ENCODE measurements at regions not wholly inside any gene's neighbourhood (a gene's known extent, or its start where the extent isn't known, plus 50 kb on each side); places are given as distances from the start of the nearest gene placed in this dataset.

DNA sequence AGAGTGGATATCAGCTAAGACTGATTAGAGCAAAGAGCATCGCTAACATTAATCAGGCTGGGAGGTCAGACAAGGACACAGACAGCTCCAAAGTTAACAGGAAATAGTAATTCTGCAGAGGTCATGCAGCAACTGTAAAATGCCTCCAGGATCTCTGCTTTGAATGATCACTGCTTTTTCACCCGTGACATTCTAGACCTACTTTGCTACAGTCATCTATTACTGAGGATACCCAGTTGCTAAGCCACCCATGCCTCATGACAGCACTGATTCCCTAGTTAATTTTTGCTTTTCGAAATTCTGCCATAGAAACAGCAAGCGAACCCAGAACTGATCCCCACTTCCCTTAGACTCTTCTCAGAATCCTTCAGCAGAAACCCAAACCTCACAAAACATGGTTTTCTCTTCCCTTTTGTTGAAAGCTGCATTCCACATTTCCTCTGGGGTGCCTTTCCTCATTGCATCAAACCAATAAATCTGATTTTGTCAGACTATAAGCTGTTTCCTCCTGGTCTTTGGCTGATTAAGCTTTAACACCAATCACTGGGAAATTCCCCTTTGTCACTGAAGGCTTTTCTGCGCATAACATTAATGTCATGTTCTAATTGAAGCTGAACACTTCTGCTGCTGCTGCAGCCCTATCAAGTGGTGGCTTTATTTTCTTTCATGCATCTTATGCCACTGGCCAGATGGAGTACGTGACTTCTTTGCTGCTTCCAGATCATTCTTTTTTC is 201.1 kb upstream of the CHD1 start:
- no peak for DNase-seq (ENCODE audit: low read depth)
- no peak overlapping the region for H3K4me3 ChIP-seq (ENCODE audit: control insufficient read depth, low read depth, low read length)

DNA sequence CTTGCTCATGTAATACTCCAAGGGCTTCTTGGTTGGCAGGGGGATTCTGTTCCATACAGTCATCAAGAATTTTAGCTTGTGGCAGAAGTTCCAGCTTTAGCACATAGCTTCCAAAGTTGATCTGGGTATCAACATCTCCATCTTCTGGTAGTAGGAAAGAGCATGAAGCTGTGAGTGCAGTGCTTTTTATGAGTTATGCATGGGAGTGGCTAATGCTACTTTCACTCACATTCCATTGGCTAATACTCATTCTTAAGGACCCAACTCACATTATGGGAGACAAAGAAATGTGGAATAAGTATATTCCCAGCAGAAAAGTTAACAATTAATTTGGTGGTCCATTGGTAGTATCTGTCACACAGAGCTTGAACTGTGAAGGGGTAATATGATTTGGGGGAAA is 194.2 kb upstream of the CHD1 start:
- no peak for DNase-seq (ENCODE audit: low read depth)
- no peak overlapping the region for H3K4me3 ChIP-seq (ENCODE audit: control insufficient read depth, low read depth, low read length)
- TF ChIP-seq, protein P1, sequence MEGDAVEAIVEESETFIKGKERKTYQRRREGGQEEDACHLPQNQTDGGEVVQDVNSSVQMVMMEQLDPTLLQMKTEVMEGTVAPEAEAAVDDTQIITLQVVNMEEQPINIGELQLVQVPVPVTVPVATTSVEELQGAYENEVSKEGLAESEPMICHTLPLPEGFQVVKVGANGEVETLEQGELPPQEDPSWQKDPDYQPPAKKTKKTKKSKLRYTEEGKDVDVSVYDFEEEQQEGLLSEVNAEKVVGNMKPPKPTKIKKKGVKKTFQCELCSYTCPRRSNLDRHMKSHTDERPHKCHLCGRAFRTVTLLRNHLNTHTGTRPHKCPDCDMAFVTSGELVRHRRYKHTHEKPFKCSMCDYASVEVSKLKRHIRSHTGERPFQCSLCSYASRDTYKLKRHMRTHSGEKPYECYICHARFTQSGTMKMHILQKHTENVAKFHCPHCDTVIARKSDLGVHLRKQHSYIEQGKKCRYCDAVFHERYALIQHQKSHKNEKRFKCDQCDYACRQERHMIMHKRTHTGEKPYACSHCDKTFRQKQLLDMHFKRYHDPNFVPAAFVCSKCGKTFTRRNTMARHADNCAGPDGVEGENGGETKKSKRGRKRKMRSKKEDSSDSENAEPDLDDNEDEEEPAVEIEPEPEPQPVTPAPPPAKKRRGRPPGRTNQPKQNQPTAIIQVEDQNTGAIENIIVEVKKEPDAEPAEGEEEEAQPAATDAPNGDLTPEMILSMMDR (IDR thresholded peaks at IDR 0.05; ENCODE audit: control insufficient read depth, insufficient read depth, low read depth, low read length, missing control alignments), result no peak

More for the DNA sequence above, 201.1 kb upstream of the CHD1 start:
- TF ChIP-seq, protein P1 (IDR thresholded peaks at IDR 0.05; ENCODE audit: control insufficient read depth, insufficient read depth, low read depth, low read length, missing control alignments), result no peak

DNA sequence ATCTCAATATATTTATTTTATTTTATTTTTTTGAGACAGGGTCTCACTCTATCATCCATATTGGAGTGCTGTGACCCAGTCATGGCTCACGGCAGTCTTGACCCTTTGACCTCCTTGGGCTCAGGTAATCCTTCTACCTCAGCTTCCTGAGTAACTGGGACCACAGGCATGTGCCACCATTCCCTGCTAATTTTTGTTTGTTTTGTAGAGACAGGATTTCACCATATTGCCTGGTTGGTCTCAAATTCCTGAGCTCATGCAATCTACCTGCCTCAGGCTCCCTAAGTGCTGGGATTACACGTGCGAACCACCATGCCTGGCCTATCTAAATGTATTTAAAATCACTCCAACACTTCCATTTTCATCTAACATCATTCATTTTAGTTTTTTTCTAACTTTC is 190.5 kb upstream of the CHD1 start:
- no peak overlapping the region for H3K4me3 ChIP-seq (ENCODE audit: control insufficient read depth, low read depth, low read length)
- TF ChIP-seq, protein P1 (IDR thresholded peaks at IDR 0.05; ENCODE audit: control insufficient read depth, insufficient read depth, low read depth, low read length, missing control alignments), result no peak
- no peak for DNase-seq (ENCODE audit: low read depth)

DNA sequence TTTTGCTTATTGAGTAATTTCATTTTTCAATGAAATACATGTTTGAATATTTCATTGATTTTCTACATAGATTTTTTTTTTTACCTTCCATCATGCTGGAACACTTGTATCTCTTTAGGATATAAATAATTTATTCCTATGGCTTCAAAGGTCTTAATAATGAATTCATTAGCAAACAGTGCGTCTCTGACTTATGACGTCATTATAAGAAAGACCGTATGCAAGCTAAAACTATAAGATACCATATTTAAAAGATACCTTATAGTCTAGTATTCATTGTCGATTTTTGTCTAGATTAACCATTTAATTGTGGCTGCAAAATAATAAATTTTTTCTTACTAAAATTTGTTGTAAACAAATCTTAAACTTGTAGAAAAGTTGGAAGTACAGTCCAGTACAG is 187.7 kb upstream of the CHD1 start:
- TF ChIP-seq, protein P1 (IDR thresholded peaks at IDR 0.05; ENCODE audit: control insufficient read depth, insufficient read depth, low read depth, low read length, missing control alignments), result no peak
- DNase-seq (ENCODE audit: low read depth), result no peak
- H3K4me3 ChIP-seq (ENCODE audit: control insufficient read depth, low read depth, low read length), result no peak overlapping the region

DNA sequence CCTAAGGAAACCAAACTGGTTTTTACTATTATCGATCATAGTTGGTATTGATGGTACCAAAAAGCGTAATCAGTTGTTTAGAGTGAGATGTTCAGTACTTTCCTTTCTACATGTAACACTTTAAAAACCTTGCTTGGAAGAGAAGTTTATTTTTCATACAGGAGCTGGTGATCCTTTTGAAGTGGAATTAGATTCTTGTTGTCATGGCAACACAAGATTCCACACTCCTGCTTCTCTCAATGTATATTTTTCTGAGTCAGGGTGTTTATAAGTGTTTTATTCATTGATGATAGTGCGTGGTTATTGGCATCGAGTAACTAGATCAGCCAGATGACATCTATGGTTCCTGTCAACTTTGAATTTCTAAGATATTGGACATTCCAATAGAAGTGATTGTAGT is 181.1 kb upstream of the CHD1 start:
- TF ChIP-seq, protein P1 (IDR thresholded peaks at IDR 0.05; ENCODE audit: control insufficient read depth, insufficient read depth, low read depth, low read length, missing control alignments), result no peak
- no peak overlapping the region for H3K4me3 ChIP-seq (ENCODE audit: control insufficient read depth, low read depth, low read length)
- no peak for DNase-seq (ENCODE audit: low read depth)

DNA sequence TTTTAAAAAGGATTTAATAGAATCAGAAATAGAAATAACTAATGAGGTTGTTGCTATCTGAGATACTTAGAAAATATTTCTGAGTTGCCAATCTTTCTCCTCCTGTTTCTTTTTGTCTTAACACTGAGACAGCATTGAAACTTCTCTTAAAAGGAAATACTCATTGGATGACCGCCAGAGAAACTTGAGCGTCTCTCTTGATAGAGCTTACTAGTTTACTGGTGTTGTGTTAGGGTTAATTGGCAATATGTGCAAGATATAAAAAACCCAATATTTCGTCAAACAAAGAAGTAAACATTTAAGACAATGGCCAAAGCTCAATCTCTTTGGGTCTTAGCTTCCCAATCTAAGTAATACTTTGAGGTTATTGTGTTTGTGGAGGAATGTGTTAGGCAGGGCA is 176.4 kb upstream of the CHD1 start:
- H3K4me3 ChIP-seq (ENCODE audit: control insufficient read depth, low read depth, low read length), result no peak overlapping the region
- DNase-seq (ENCODE audit: low read depth), result no peak
- TF ChIP-seq, protein P1 (IDR thresholded peaks at IDR 0.05; ENCODE audit: control insufficient read depth, insufficient read depth, low read depth, low read length, missing control alignments), result no peak
